ENCODE measurements at regions not wholly inside any gene's neighbourhood (a gene's known extent, or its start where the extent isn't known, plus 50 kb on each side); places are given as distances from the start of the nearest gene placed in this dataset.

GRCh38 chr12:91590966-91591638, 408.5 kb upstream of the DCN start:
- H3K4me3 ChIP-seq (ENCODE audit: low read length): no peak overlapping the region
- DNase-seq (ENCODE audit: low read depth): no peak
- TF ChIP-seq, protein P1, sequence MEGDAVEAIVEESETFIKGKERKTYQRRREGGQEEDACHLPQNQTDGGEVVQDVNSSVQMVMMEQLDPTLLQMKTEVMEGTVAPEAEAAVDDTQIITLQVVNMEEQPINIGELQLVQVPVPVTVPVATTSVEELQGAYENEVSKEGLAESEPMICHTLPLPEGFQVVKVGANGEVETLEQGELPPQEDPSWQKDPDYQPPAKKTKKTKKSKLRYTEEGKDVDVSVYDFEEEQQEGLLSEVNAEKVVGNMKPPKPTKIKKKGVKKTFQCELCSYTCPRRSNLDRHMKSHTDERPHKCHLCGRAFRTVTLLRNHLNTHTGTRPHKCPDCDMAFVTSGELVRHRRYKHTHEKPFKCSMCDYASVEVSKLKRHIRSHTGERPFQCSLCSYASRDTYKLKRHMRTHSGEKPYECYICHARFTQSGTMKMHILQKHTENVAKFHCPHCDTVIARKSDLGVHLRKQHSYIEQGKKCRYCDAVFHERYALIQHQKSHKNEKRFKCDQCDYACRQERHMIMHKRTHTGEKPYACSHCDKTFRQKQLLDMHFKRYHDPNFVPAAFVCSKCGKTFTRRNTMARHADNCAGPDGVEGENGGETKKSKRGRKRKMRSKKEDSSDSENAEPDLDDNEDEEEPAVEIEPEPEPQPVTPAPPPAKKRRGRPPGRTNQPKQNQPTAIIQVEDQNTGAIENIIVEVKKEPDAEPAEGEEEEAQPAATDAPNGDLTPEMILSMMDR (conservative IDR thresholded peaks at IDR 0.05; ENCODE audit: low read length): no peak

DNA sequence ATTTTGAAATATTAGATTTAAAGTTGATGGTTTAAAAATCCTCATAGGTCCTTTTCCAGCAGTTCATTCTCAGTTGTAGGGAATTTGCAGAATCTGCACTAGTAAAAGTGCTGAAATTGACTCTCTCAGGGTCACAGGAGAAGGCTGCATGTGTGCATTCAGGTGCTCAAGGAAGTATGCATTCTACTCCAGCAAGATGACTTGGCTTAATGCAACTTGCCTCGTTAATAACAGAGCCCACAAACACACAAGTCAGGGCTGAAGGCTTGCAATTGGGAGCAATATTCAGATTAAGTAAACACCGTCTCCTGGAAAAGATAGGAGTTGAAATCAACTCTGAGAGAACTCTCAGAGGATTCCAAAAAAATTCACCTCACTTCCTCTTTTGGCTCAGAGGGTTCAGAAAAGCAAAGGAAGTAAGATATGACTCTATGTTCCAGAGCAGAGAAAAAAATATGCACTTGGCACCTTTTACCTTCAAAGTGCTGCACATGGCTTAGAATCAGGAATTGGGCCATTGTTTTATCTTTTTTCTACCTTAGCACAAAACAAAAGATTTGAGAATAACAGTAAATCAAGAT, 406.3 kb upstream of the DCN start:
- TF ChIP-seq, protein P1 (conservative IDR thresholded peaks at IDR 0.05; ENCODE audit: low read length): no peak
- H3K4me3 ChIP-seq (ENCODE audit: low read length): no peak overlapping the region
- DNase-seq (ENCODE audit: low read depth): no peak

DNA sequence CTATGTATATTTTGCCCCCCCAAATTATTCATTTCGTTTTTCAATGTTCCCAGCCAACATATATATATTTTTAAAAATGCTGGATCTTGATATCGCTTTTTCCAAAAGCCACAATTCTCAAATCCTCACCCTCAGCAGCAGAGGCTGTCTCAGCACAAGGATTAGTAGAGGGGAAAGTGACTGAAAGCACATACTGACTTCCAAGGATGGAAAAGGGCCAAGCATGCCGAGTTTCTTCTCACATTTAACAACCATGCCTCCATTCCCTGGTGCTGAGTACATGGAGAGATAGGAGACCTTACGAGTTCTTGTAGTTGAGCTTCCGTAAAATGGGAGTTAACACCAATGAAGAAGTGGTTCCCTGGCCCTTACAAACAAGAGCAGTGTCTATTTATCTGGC, 403.4 kb upstream of the DCN start:
- TF ChIP-seq, protein P1 (conservative IDR thresholded peaks at IDR 0.05; ENCODE audit: low read length): no peak
- DNase-seq (ENCODE audit: low read depth): no peak
- H3K4me3 ChIP-seq (ENCODE audit: low read length): no peak overlapping the region

GRCh38 chr12:91582811-91583210, 400.2 kb upstream of the DCN start:
- H3K4me3 ChIP-seq (ENCODE audit: low read length): no peak overlapping the region
- no peak for DNase-seq (ENCODE audit: low read depth)
- TF ChIP-seq, protein P1 (conservative IDR thresholded peaks at IDR 0.05; ENCODE audit: low read length): no peak

DNA sequence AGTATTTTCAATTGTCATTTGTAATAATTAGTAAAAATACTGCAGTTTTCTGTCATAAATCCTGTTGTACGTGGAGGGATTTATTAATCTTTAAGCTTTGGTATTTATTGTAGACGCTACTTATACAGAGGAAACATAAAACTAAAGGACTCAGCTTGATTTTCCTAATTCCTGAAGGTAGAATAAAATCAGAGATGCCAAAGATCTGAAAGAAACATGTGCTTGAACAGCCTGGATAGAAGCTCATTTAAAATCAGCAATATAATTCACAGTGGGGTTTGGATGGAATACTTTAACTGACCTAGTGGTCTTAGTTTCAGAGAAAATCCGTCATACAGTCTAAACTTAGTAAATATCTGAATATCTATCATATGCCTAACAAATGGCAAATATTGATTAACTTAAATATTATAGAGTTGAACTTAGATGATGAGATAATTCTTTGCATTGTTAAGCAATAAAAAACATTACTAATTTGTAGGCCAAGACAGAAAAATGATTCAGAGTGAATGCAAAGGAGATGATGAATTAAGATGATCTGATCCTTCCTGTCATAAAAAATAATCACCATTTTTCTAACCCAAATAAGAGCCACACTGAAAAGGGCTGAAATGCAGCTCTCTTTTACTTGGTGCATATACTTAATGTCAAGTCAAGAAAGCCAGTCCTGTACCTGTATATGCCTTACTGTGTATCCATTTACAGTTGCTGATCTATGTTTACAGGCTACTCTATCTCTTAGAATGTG, 397.1 kb upstream of the DCN start:
- DNase-seq (ENCODE audit: low read depth): no peak
- TF ChIP-seq, protein P1 (conservative IDR thresholded peaks at IDR 0.05; ENCODE audit: low read length): no peak
- no peak overlapping the region for H3K4me3 ChIP-seq (ENCODE audit: low read length)

- DNase-seq (ENCODE audit: low read depth): peak; percentile 46
- H3K4me3 ChIP-seq (ENCODE audit: low read length): peak overlapping the region; percentile 27; the same call in 1 of the 2 replicates
- TF ChIP-seq, protein P1 (conservative IDR thresholded peaks at IDR 0.05; ENCODE audit: low read length): peak; percentile 67
Measured at GRCh38 chr12:91577586-91578539, 395.2 kb upstream of the DCN start.

All from AG10803 (cell line).